ENCODE measurements at regions not wholly inside any gene's neighbourhood (a gene's known extent, or its start where the extent isn't known, plus 50 kb on each side); places are given as distances from the start of the nearest gene placed in this dataset.

- no peaks in the 10 kb centered on the region for H3K9me3 ChIP-seq (ENCODE audit: low read depth)
- TF ChIP-seq EZH2phosphoT487 (IDR thresholded peaks at IDR 0.05; ENCODE audit: low read depth, severe bottlenecking, unreplicated experiment) (no peak), EZH2 (IDR thresholded peaks at IDR 0.05; ENCODE audit: borderline replicate concordance) (no peak), CTCF (IDR thresholded peaks at IDR 0.05; ENCODE audit: poor library complexity) (no peak)
- H3K4me2 ChIP-seq, result no peak overlapping the region
- no peaks in the 10 kb centered on the region for H3K27me3 ChIP-seq
- no peak overlapping the region for H3K27ac ChIP-seq
- no peak for DNase-seq (ENCODE audit: low spot score)
- H4K20me1 ChIP-seq (ENCODE audit: insufficient read depth, poor library complexity, severe bottlenecking), result no peaks in the 10 kb centered on the region
- H3K79me2 ChIP-seq, result no peaks in the 10 kb centered on the region
- H2AFZ ChIP-seq, result no peak overlapping the region
- H3K4me1 ChIP-seq (ENCODE audit: insufficient read depth), result no peaks in the 10 kb centered on the region
- H3K36me3 ChIP-seq (replicated peaks; ENCODE audit: insufficient read depth, low read depth), result no peaks in the 10 kb centered on the region
- 84% methylated on average over 10 of the region's 10 CpGs for WGBS (ENCODE audit: low lambda C conversion rate, missing lambda C conversion rate)
- H3K4me3 ChIP-seq, result no peak overlapping the region
- no peaks in the 10 kb centered on the region for H3K9me2 ChIP-seq (replicated peaks; ENCODE audit: insufficient read depth)
These were observed 717.3 kb downstream of the DACH1 start for GRCh38 chr13:71149498-71150363.

- Histone ChIP-seq H3K36me3 (replicated peaks; ENCODE audit: insufficient read depth, low read depth) (no peaks in the 10 kb centered on the region), H3K9me2 (replicated peaks; ENCODE audit: insufficient read depth) (no peaks in the 10 kb centered on the region), H3K4me3 (no peak overlapping the region), H3K79me2 (no peaks in the 10 kb centered on the region), H3K9me3 (ENCODE audit: low read depth) (no peaks in the 10 kb centered on the region), H4K20me1 (ENCODE audit: insufficient read depth, poor library complexity, severe bottlenecking) (no peaks in the 10 kb centered on the region), H3K27ac (no peak overlapping the region), H3K4me2 (no peak overlapping the region), H3K27me3 (no peaks in the 10 kb centered on the region), H3K4me1 (ENCODE audit: insufficient read depth) (no peaks in the 10 kb centered on the region), H2AFZ (no peak overlapping the region)
- 61% methylated on average over 3 of the region's 3 CpGs for WGBS (ENCODE audit: low lambda C conversion rate, missing lambda C conversion rate)
- no peak for DNase-seq (ENCODE audit: low spot score)
- no peak for TF ChIP-seq EZH2 (IDR thresholded peaks at IDR 0.05; ENCODE audit: borderline replicate concordance)
- no peak for TF ChIP-seq CTCF (IDR thresholded peaks at IDR 0.05; ENCODE audit: poor library complexity)
- no peak for TF ChIP-seq EZH2phosphoT487 (IDR thresholded peaks at IDR 0.05; ENCODE audit: low read depth, severe bottlenecking, unreplicated experiment)
These were observed 718.0 kb downstream of the DACH1 start for GRCh38 chr13:71149046-71149445.

GRCh38 chr13:71148396-71148795 is 718.6 kb downstream of the DACH1 start:
- 19% methylated on average over 1 of the region's 1 CpG for WGBS (ENCODE audit: low lambda C conversion rate, missing lambda C conversion rate)
- H3K9me2 ChIP-seq (replicated peaks; ENCODE audit: insufficient read depth), result no peaks in the 10 kb centered on the region

More at GRCh38 chr13:71148396-71148795, 718.6 kb downstream of the DACH1 start:
- H3K27ac ChIP-seq, result no peak overlapping the region
- DNase-seq (ENCODE audit: low spot score), result no peak
- H3K79me2 ChIP-seq, result no peaks in the 10 kb centered on the region
- H3K4me2 ChIP-seq, result no peak overlapping the region
- H4K20me1 ChIP-seq (ENCODE audit: insufficient read depth, poor library complexity, severe bottlenecking), result no peaks in the 10 kb centered on the region
- no peaks in the 10 kb centered on the region for H3K9me3 ChIP-seq (ENCODE audit: low read depth)
- no peak overlapping the region for H2AFZ ChIP-seq
- H3K4me1 ChIP-seq (ENCODE audit: insufficient read depth), result no peaks in the 10 kb centered on the region
- TF ChIP-seq CTCF (IDR thresholded peaks at IDR 0.05; ENCODE audit: poor library complexity), result no peak
- no peaks in the 10 kb centered on the region for H3K36me3 ChIP-seq (replicated peaks; ENCODE audit: insufficient read depth, low read depth)
- no peaks in the 10 kb centered on the region for H3K27me3 ChIP-seq
- H3K4me3 ChIP-seq, result no peak overlapping the region

Measured in hepatocyte (in vitro differentiated cells).